ENCODE measurements at regions not wholly inside any gene's neighbourhood (a gene's known extent, or its start where the extent isn't known, plus 50 kb on each side); places are given as distances from the start of the nearest gene placed in this dataset.

GRCh38 chr15:95416576-95416975, 913.9 kb upstream of the NR2F2 start:
- DNase-seq = no peak

- no peak for DNase-seq
Observed at GRCh38 chr15:95417761-95418160, 912.7 kb upstream of the NR2F2 start.

- no peak for DNase-seq
Observed at GRCh38 chr15:95422255-95422654, 908.2 kb upstream of the NR2F2 start.

- DNase-seq = no peak
Observed at GRCh38 chr15:95425859-95426258, 904.6 kb upstream of the NR2F2 start.

GRCh38 chr15:95429345-95429744, 901.2 kb upstream of the NR2F2 start:
- DNase-seq = no peak

- DNase-seq = no peak
Observed at GRCh38 chr15:95431518-95431917, 899.0 kb upstream of the NR2F2 start.

- no peak for DNase-seq
Observed at GRCh38 chr15:95432878-95433405, 897.6 kb upstream of the NR2F2 start.

- DNase-seq = no peak
Observed at GRCh38 chr15:95439922-95440376, 890.6 kb upstream of the NR2F2 start.

- no peak for DNase-seq
Observed at GRCh38 chr15:95440712-95441111, 889.8 kb upstream of the NR2F2 start.

- DNase-seq = no peak
Observed at GRCh38 chr15:95442107-95442719, 888.3 kb upstream of the NR2F2 start.

- DNase-seq = no peak
Observed at GRCh38 chr15:95444860-95445259, 885.6 kb upstream of the NR2F2 start.

- no peak for DNase-seq
Observed at GRCh38 chr15:95446854-95447253, 883.6 kb upstream of the NR2F2 start.

- no peak for DNase-seq
Observed at GRCh38 chr15:95447486-95447885, 883.0 kb upstream of the NR2F2 start.

GRCh38 chr15:95448531-95449229, 881.8 kb upstream of the NR2F2 start:
- DNase-seq = no peak

GRCh38 chr15:95449230-95449628, 881.3 kb upstream of the NR2F2 start:
- no peak for DNase-seq

GRCh38 chr15:95450413-95450812, 880.1 kb upstream of the NR2F2 start:
- DNase-seq = no peak

- DNase-seq = no peak
Observed at GRCh38 chr15:95451938-95452337, 878.6 kb upstream of the NR2F2 start.

GRCh38 chr15:95454403-95455262, 875.9 kb upstream of the NR2F2 start:
- DNase-seq = no peak

GRCh38 chr15:95457520-95457919, 873.0 kb upstream of the NR2F2 start:
- DNase-seq = no peak

- no peak for DNase-seq
Observed at GRCh38 chr15:95458721-95459120, 871.8 kb upstream of the NR2F2 start.

GRCh38 chr15:95459273-95459672, 871.2 kb upstream of the NR2F2 start:
- no peak for DNase-seq

GRCh38 chr15:95464509-95464908, 866.0 kb upstream of the NR2F2 start:
- no peak for DNase-seq

- DNase-seq = no peak
Observed at GRCh38 chr15:95468820-95469219, 861.7 kb upstream of the NR2F2 start.
